ENCODE measurements at regions not wholly inside any gene's neighbourhood (a gene's known extent, or its start where the extent isn't known, plus 50 kb on each side); places are given as distances from the start of the nearest gene placed in this dataset.

DNA sequence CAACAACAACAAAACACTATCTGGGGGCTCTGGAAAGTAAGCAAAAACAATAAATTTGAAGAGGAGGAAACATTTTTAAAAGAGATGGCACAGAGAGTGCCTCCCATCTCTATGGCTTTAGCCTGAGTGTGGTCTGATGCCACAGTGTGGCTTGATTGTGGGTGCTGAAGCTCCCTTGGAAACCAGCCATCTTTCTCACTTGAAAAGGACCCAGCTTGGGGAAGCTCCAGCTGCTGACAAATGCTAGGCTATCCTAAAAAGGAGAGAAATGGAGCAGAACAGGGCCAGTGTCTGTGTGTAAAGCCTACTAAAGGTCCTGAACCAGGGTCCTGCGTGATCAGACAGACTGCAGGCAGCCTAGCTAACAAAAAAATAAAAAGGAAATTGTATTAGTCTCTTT, 642.0 kb upstream of the PTBP2 start:
- DNase-seq: no peak
- intact Hi-C loops (cut with DNase I; ENCODE audit: low total_unique reads) (no loop called here), in situ Hi-C loops (cut with MboI; ENCODE audit: low pct_ligation_motif_present in 1 of 4, low pct_unique_long_range_greater_than_20kb in 1 of 4, low sequenced_read_pairs in 3 of 4) (no loop called here)

DNA sequence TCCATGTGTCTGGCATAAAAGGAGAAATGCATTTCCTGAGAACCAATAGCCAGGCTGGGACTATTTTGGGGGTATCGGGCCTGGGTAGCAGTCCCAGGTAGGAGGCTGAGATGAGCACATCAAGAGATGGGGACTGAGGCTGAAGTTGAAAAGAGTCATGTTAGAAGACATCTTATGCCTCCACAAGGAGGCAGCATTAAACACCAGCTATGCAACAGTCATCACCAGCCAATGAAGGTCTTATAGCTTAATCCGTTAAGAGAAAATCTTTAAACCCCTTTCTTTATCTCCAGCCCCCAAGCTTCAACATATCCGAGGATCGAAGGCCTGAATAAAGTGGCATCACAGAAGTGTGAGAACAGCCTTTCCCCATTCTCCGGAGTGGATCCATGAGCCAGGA, 640.7 kb upstream of the PTBP2 start:
- 85 to 87% methylated on average over 2 to 5 of the region's 5 CpGs for WGBS, 2 donors (ENCODE audit: low coverage in 1 of 2)
- no peaks in the 10 kb centered on the region for H3K36me3 ChIP-seq
- intact Hi-C loops (cut with DNase I; ENCODE audit: low total_unique reads) (no loop called here), in situ Hi-C loops (cut with MboI; ENCODE audit: low pct_ligation_motif_present in 1 of 4, low pct_unique_long_range_greater_than_20kb in 1 of 4, low sequenced_read_pairs in 3 of 4) (no loop called here)
- no peaks in the 10 kb centered on the region for H3K9me3 ChIP-seq
- no peak for DNase-seq
- no peak overlapping the region for H3K4me3 ChIP-seq
- no peak for TF ChIP-seq POLR2AphosphoS5 (IDR thresholded peaks at IDR 0.05)
- TF ChIP-seq, protein P1, sequence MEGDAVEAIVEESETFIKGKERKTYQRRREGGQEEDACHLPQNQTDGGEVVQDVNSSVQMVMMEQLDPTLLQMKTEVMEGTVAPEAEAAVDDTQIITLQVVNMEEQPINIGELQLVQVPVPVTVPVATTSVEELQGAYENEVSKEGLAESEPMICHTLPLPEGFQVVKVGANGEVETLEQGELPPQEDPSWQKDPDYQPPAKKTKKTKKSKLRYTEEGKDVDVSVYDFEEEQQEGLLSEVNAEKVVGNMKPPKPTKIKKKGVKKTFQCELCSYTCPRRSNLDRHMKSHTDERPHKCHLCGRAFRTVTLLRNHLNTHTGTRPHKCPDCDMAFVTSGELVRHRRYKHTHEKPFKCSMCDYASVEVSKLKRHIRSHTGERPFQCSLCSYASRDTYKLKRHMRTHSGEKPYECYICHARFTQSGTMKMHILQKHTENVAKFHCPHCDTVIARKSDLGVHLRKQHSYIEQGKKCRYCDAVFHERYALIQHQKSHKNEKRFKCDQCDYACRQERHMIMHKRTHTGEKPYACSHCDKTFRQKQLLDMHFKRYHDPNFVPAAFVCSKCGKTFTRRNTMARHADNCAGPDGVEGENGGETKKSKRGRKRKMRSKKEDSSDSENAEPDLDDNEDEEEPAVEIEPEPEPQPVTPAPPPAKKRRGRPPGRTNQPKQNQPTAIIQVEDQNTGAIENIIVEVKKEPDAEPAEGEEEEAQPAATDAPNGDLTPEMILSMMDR (IDR thresholded peaks at IDR 0.05): no peak
- TF ChIP-seq EP300 (IDR thresholded peaks at IDR 0.05; ENCODE audit: low read depth): no peak
- no peak for TF ChIP-seq POLR2A (IDR thresholded peaks at IDR 0.05)
- no peaks in the 10 kb centered on the region for H3K27me3 ChIP-seq
- H3K27ac ChIP-seq: no peak overlapping the region
- H3K4me1 ChIP-seq: no peaks in the 10 kb centered on the region

More for the DNA sequence above, 642.0 kb upstream of the PTBP2 start:
- Histone ChIP-seq H3K4me3 (no peak overlapping the region), H3K27me3 (no peaks in the 10 kb centered on the region), H3K4me1 (no peaks in the 10 kb centered on the region), H3K9me3 (no peaks in the 10 kb centered on the region), H3K27ac (no peak overlapping the region), H3K36me3 (no peaks in the 10 kb centered on the region)
- WGBS, 2 donors (ENCODE audit: low coverage in 1 of 2): 33 to 66% methylated on average over 1 of the region's 1 CpG
- TF ChIP-seq POLR2AphosphoS5 (IDR thresholded peaks at IDR 0.05) (no peak), POLR2A (IDR thresholded peaks at IDR 0.05) (no peak), EP300 (IDR thresholded peaks at IDR 0.05; ENCODE audit: low read depth) (no peak)
- TF ChIP-seq, protein P1 (IDR thresholded peaks at IDR 0.05): no peak

DNA sequence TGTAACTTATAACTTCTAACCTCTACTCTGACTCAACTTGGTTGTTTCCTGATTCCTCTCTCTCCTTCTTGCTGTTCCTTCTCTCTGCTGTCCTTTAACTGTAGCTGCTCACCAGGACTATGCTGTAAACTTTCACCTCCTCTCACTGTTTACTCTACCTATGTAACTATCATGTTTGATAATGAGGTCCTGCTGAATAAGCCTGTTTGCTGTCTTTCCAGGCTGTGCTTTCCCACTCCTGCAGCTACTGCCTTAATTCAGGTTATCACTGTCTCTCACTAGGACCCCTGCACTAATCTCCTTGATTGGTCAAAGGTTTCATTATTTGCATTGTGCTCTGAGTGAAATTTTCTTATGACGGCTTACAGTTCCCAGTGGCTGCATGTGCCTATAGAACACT, 633.9 kb upstream of the PTBP2 start:
- Histone ChIP-seq H3K9me3 (no peaks in the 10 kb centered on the region), H3K4me3 (no peak overlapping the region), H3K4me1 (no peaks in the 10 kb centered on the region), H3K36me3 (no peaks in the 10 kb centered on the region), H3K27me3 (no peaks in the 10 kb centered on the region), H3K27ac (no peak overlapping the region)
- TF ChIP-seq POLR2AphosphoS5 (IDR thresholded peaks at IDR 0.05) (no peak), POLR2A (IDR thresholded peaks at IDR 0.05) (no peak), EP300 (IDR thresholded peaks at IDR 0.05; ENCODE audit: low read depth) (no peak)
- TF ChIP-seq, protein P1 (IDR thresholded peaks at IDR 0.05): no peak
- 63 to 73% methylated on average over 1 of the region's 1 CpG for WGBS, 2 donors (ENCODE audit: low coverage in 1 of 2)
- DNase-seq: no peak
- intact Hi-C loops (cut with DNase I; ENCODE audit: low total_unique reads) (no loop called here), in situ Hi-C loops (cut with MboI; ENCODE audit: low pct_ligation_motif_present in 1 of 4, low pct_unique_long_range_greater_than_20kb in 1 of 4, low sequenced_read_pairs in 3 of 4) (no loop called here)

DNA sequence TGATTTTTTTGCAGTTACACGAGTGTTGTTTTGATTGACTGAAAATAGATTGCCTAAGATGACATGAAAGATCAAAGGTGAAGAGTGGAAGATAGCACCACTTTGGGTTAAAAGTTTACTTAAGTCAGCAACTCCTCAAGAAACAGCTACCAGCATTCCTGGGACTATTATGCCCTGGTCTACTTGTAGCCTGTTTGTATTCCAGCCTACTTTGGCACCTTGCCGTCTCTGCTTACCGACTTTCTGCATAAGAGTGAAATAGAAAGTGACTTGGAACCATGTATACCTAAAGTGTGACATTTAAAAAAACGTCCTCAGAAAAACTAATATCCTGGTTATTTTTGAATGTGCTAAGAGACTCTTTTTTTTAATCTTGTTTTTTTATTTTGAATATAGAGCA, 631.5 kb upstream of the PTBP2 start:
- TF ChIP-seq POLR2A (IDR thresholded peaks at IDR 0.05) (no peak), EP300 (IDR thresholded peaks at IDR 0.05; ENCODE audit: low read depth) (no peak), POLR2AphosphoS5 (IDR thresholded peaks at IDR 0.05) (no peak)
- TF ChIP-seq, protein P1 (IDR thresholded peaks at IDR 0.05): no peak
- no peaks in the 10 kb centered on the region for H3K27me3 ChIP-seq
- 71 to 80% methylated on average over 4 of the region's 4 CpGs for WGBS, 2 donors (ENCODE audit: low coverage in 1 of 2)
- no peaks in the 10 kb centered on the region for H3K36me3 ChIP-seq
- intact Hi-C loops (cut with DNase I; ENCODE audit: low total_unique reads): no loop called here
- no peak overlapping the region for H3K27ac ChIP-seq
- no peak overlapping the region for H3K4me3 ChIP-seq
- H3K4me1 ChIP-seq: no peaks in the 10 kb centered on the region
- no peak for DNase-seq
- H3K9me3 ChIP-seq: no peaks in the 10 kb centered on the region
- in situ Hi-C loops (cut with MboI; ENCODE audit: low pct_ligation_motif_present in 1 of 4, low pct_unique_long_range_greater_than_20kb in 1 of 4, low sequenced_read_pairs in 3 of 4): no loop called here
